Neural progenitor cell (in vitro differentiated cells): ENCODE measurements at regions not wholly inside any gene's neighbourhood (a gene's known extent, or its start where the extent isn't known, plus 50 kb on each side); places are given as distances from the start of the nearest gene placed in this dataset.

Experiments
- CTCF ChIP-seq: fragments of 200-600 bp; sonication (generic); IDR thresholded peaks from 2 replicates; pipeline ENCODE4 v1.5.1; 2017; ENCODE audit warnings: antibody characterized with exemption, mild to moderate bottlenecking
- EZH2 ChIP-seq: fragments of 200-600 bp; sonication (generic); IDR thresholded peaks from 2 replicates; pipeline ENCODE4 v1.6.1; 2017; ENCODE audit warnings: antibody characterized with exemption, mild to moderate bottlenecking, moderate library complexity
- EZH2phosphoT487 ChIP-seq: fragments of 200-600 bp; sonication (generic); IDR thresholded peaks from 2 replicates; pipeline ENCODE4 v1.6.1; 2017; ENCODE audit warnings: antibody characterized with exemption

- TF ChIP-seq CTCF, result no peak
- TF ChIP-seq EZH2phosphoT487, result no peak
- TF ChIP-seq EZH2, result no peak
Observed at GRCh38 chr17:72558971-72559476, 438.2 kb downstream of the SOX9 start.
